ENCODE measurements at regions not wholly inside any gene's neighbourhood (a gene's known extent, or its start where the extent isn't known, plus 50 kb on each side); places are given as distances from the start of the nearest gene placed in this dataset.
"Not testable (repeated sequence)": the region's sequence is repeated elsewhere in the genome, so short reads cannot be mapped to it uniquely, and the experiment has no call there.

GRCh38 chr15:62870701-62871100, 171.8 kb upstream of the TPM1 start:
- H3K4me3 Mint-ChIP-seq; H3K4me1 Mint-ChIP-seq; H3K27me3 Mint-ChIP-seq; POLR2A ChIA-PET; H3K9me3 Mint-ChIP-seq; intact Hi-C loops (cut with micrococcal nuclease); H3K4me1 ChIP-seq (ENCODE audit: control insufficient read depth in 2 of 2, insufficient read depth in 2 of 2, low read length in 2 of 2); H3K27ac Mint-ChIP-seq; ATAC-seq; H3K36me3 ChIP-seq (ENCODE audit: control insufficient read depth in 2 of 3, insufficient read depth in 3 of 3, low read length in 3 of 3); CTCF ChIA-PET; H3K27ac ChIP-seq (ENCODE audit: low read depth, low read length); H3K9me3 ChIP-seq (ENCODE audit: control insufficient read depth in 2 of 3, low read length in 3 of 3); H3K36me3 Mint-ChIP-seq; DNase-seq; H3K4me3 ChIP-seq (ENCODE audit: low read length); H3K27me3 ChIP-seq (ENCODE audit: control insufficient read depth in 2 of 2, insufficient read depth in 2 of 2, low read length in 2 of 2): not testable (repeated sequence)

GRCh38 chr15:62873203-62873602, 169.3 kb upstream of the TPM1 start:
- no peak overlapping the region for H3K4me3 ChIP-seq (ENCODE audit: low read length)
- no peaks in the 10 kb centered on the region for H3K4me1 Mint-ChIP-seq
- peaks cover 0 to 6% (median 0%) of the 10 kb centered on the region in 11 donors for H3K9me3 Mint-ChIP-seq
- H3K27me3 Mint-ChIP-seq = peaks cover 2 to 10% (median 5%) of the 10 kb centered on the region in 5 donors
- no peak for ATAC-seq
- no peaks in the 10 kb centered on the region for H3K27me3 ChIP-seq (ENCODE audit: control insufficient read depth in 2 of 2, insufficient read depth in 2 of 2, low read length in 2 of 2)
- H3K4me3 Mint-ChIP-seq = no peak overlapping the region
- H3K4me1 ChIP-seq (ENCODE audit: control insufficient read depth in 2 of 2, insufficient read depth in 2 of 2, low read length in 2 of 2) = no peaks in the 10 kb centered on the region
- DNase-seq = no peak
- H3K9me3 ChIP-seq (ENCODE audit: control insufficient read depth in 2 of 3, low read length in 3 of 3) = no peaks in the 10 kb centered on the region
- H3K27ac ChIP-seq (ENCODE audit: low read depth, low read length) = no peak overlapping the region
- POLR2A ChIA-PET = no interaction called here
- no peak overlapping the region for H3K27ac Mint-ChIP-seq
- intact Hi-C loops (cut with micrococcal nuclease) = no loop called here
- H3K36me3 Mint-ChIP-seq = no peaks in the 10 kb centered on the region
- no peaks in the 10 kb centered on the region for H3K36me3 ChIP-seq (ENCODE audit: control insufficient read depth in 2 of 3, insufficient read depth in 3 of 3, low read length in 3 of 3)
- CTCF ChIA-PET = no interaction called here

GRCh38 chr15:62874064-62874463, 168.5 kb upstream of the TPM1 start:
- intact Hi-C loops (cut with micrococcal nuclease) = no loop called here
- CTCF ChIA-PET = no interaction called here
- peaks cover 3 to 10% (median 5%) of the 10 kb centered on the region in 5 donors for H3K27me3 Mint-ChIP-seq
- no peak overlapping the region for H3K4me3 Mint-ChIP-seq
- H3K27me3 ChIP-seq (ENCODE audit: control insufficient read depth in 2 of 2, insufficient read depth in 2 of 2, low read length in 2 of 2) = no peaks in the 10 kb centered on the region
- no peak overlapping the region for H3K4me3 ChIP-seq (ENCODE audit: low read length)
- POLR2A ChIA-PET = no interaction called here
- H3K36me3 Mint-ChIP-seq = no peaks in the 10 kb centered on the region
- no peaks in the 10 kb centered on the region for H3K9me3 ChIP-seq (ENCODE audit: control insufficient read depth in 2 of 3, low read length in 3 of 3)
- peaks cover 0 to 6% (median 0%) of the 10 kb centered on the region in 11 donors for H3K9me3 Mint-ChIP-seq
- no peaks in the 10 kb centered on the region for H3K36me3 ChIP-seq (ENCODE audit: control insufficient read depth in 2 of 3, insufficient read depth in 3 of 3, low read length in 3 of 3)
- H3K27ac Mint-ChIP-seq = no peak overlapping the region
- no peak for DNase-seq
- H3K27ac ChIP-seq (ENCODE audit: low read depth, low read length) = no peak overlapping the region
- no peaks in the 10 kb centered on the region for H3K4me1 Mint-ChIP-seq
- no peaks in the 10 kb centered on the region for H3K4me1 ChIP-seq (ENCODE audit: control insufficient read depth in 2 of 2, insufficient read depth in 2 of 2, low read length in 2 of 2)
- no peak for ATAC-seq

DNA sequence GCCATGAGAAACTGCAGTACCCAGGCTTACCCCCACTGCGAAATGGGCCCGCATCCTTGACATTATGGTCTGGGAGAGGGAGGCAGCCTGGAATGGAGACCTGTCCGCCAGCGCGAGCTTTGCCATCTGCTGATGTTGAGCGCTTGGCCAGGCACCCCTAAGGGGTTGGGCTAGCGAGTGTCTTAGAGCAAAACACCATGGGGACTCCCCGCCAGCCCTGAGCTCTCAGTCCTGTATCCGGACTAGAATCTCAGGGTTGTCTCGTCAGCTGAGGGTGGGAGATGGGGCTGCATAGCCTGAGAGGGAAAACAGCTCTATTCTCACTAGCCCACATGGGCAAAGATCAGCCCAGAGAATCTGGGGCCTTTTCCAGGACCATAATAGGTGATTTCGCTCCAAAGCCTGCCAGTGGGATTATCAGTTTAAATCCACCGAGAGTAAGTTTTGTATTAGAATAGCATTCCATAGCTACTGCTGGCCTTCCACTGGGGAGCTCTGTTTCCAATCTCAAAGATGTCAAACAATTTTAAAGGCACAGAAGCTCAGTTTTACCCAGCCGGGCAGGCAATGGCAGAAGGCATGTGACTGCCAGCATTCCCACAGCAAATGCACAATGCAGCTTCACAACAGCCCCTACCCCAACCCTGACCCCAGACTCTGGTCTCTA, 167.5 kb upstream of the TPM1 start:
- Histone ChIP-seq H3K4me3 (ENCODE audit: low read length) (no peak overlapping the region), H3K36me3 (ENCODE audit: control insufficient read depth in 2 of 3, insufficient read depth in 3 of 3, low read length in 3 of 3) (no peaks in the 10 kb centered on the region), H3K9me3 (ENCODE audit: control insufficient read depth in 2 of 3, low read length in 3 of 3) (no peaks in the 10 kb centered on the region), H3K27ac (ENCODE audit: low read depth, low read length) (no peak overlapping the region), H3K27me3 (ENCODE audit: control insufficient read depth in 2 of 2, insufficient read depth in 2 of 2, low read length in 2 of 2) (no peaks in the 10 kb centered on the region), H3K4me1 (ENCODE audit: control insufficient read depth in 2 of 2, insufficient read depth in 2 of 2, low read length in 2 of 2) (no peaks in the 10 kb centered on the region)
- ChIA-PET CTCF (interaction anchor here (0.9 kb wide), 1 partner anchor 14 kb away, joined by 3 read pairs; no protein-coding TSS in a partner anchor), POLR2A (no interaction called here)
- no peak overlapping the region for H3K27ac Mint-ChIP-seq
- no peak overlapping the region for H3K4me3 Mint-ChIP-seq
- no peak for ATAC-seq
- intact Hi-C loops (cut with micrococcal nuclease) = no loop called here
- H3K4me1 Mint-ChIP-seq = peaks cover 0 to 8% (median 5%) of the 10 kb centered on the region in 7 donors
- no peak for DNase-seq
- H3K36me3 Mint-ChIP-seq = no peaks in the 10 kb centered on the region
- H3K9me3 Mint-ChIP-seq = peaks cover 0 to 6% (median 0%) of the 10 kb centered on the region in 11 donors
- peaks cover 8 to 15% (median 10%) of the 10 kb centered on the region in 5 donors for H3K27me3 Mint-ChIP-seq

GRCh38 chr15:62875626-62876021, 166.9 kb upstream of the TPM1 start:
- Mint-ChIP-seq H3K4me3 (no peak overlapping the region), H3K27me3 (peaks cover 8 to 15% (median 11%) of the 10 kb centered on the region in 5 donors), H3K4me1 (peaks cover 0 to 9% (median 8%) of the 10 kb centered on the region in 7 donors), H3K27ac (no peak overlapping the region), H3K36me3 (no peaks in the 10 kb centered on the region), H3K9me3 (peaks cover 0 to 5% (median 0%) of the 10 kb centered on the region in 11 donors)
- Histone ChIP-seq H3K4me1 (ENCODE audit: control insufficient read depth in 2 of 2, insufficient read depth in 2 of 2, low read length in 2 of 2) (no peaks in the 10 kb centered on the region), H3K9me3 (ENCODE audit: control insufficient read depth in 2 of 3, low read length in 3 of 3) (no peaks in the 10 kb centered on the region), H3K4me3 (ENCODE audit: low read length) (no peak overlapping the region), H3K27ac (ENCODE audit: low read depth, low read length) (no peak overlapping the region), H3K36me3 (ENCODE audit: control insufficient read depth in 2 of 3, insufficient read depth in 3 of 3, low read length in 3 of 3) (no peaks in the 10 kb centered on the region), H3K27me3 (ENCODE audit: control insufficient read depth in 2 of 2, insufficient read depth in 2 of 2, low read length in 2 of 2) (no peaks in the 10 kb centered on the region)
- POLR2A ChIA-PET = no interaction called here
- CTCF ChIA-PET = interaction anchor here (0.9 kb wide), 1 partner anchor 13 kb away, joined by 3 read pairs; no protein-coding TSS in a partner anchor
- ATAC-seq (no peak), DNase-seq (no peak)
- intact Hi-C loops (cut with micrococcal nuclease) = no loop called here

GRCh38 chr15:62877276-62877857, 165.2 kb upstream of the TPM1 start:
- Histone ChIP-seq H3K4me3 (ENCODE audit: low read length) (no peak overlapping the region), H3K36me3 (ENCODE audit: control insufficient read depth in 2 of 3, insufficient read depth in 3 of 3, low read length in 3 of 3) (no peaks in the 10 kb centered on the region), H3K4me1 (ENCODE audit: control insufficient read depth in 2 of 2, insufficient read depth in 2 of 2, low read length in 2 of 2) (no peaks in the 10 kb centered on the region), H3K27ac (ENCODE audit: low read depth, low read length) (no peak overlapping the region), H3K9me3 (ENCODE audit: control insufficient read depth in 2 of 3, low read length in 3 of 3) (no peaks in the 10 kb centered on the region), H3K27me3 (ENCODE audit: control insufficient read depth in 2 of 2, insufficient read depth in 2 of 2, low read length in 2 of 2) (no peaks in the 10 kb centered on the region)
- ChIA-PET CTCF (no interaction called here), POLR2A (no interaction called here)
- Mint-ChIP-seq H3K36me3 (no peaks in the 10 kb centered on the region), H3K27ac (no peak overlapping the region), H3K27me3 (peaks cover 8 to 15% (median 11%) of the 10 kb centered on the region in 5 donors), H3K4me1 (peaks cover 0 to 9% (median 8%) of the 10 kb centered on the region in 7 donors), H3K4me3 (no peak overlapping the region), H3K9me3 (no peaks in the 10 kb centered on the region)
- no peak for ATAC-seq
- intact Hi-C loops (cut with micrococcal nuclease) = no loop called here
- no peak for DNase-seq

DNA sequence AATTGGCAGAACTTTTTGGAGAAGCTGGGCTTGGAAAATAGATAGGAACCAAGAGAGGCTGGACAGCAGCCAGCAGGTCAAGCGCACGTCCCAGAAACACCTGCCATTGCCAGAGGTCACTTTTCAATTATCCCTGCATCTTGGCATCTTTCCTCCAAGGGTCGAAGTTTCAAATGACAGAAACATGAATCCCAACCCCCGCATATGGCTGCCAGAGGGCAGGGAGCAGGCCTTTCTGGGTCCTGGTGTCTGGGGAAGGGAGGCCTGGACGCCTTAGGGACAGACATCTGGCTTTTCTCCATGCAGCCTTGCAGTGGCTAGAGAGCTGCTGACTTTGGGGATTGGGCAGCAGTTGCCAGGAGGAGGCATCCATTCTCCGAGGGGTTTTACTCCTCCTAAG, 164.5 kb upstream of the TPM1 start:
- CTCF ChIA-PET = no interaction called here
- DNase-seq (no peak), ATAC-seq (no peak)
- Histone ChIP-seq H3K9me3 (ENCODE audit: control insufficient read depth in 2 of 3, low read length in 3 of 3) (no peaks in the 10 kb centered on the region), H3K4me1 (ENCODE audit: control insufficient read depth in 2 of 2, insufficient read depth in 2 of 2, low read length in 2 of 2) (no peaks in the 10 kb centered on the region), H3K27ac (ENCODE audit: low read depth, low read length) (no peak overlapping the region), H3K27me3 (ENCODE audit: control insufficient read depth in 2 of 2, insufficient read depth in 2 of 2, low read length in 2 of 2) (no peaks in the 10 kb centered on the region), H3K4me3 (ENCODE audit: low read length) (no peak overlapping the region), H3K36me3 (ENCODE audit: control insufficient read depth in 2 of 3, insufficient read depth in 3 of 3, low read length in 3 of 3) (no peaks in the 10 kb centered on the region)
- intact Hi-C loops (cut with micrococcal nuclease) = no loop called here
- Mint-ChIP-seq H3K4me1 (peaks cover 0 to 9% (median 8%) of the 10 kb centered on the region in 7 donors), H3K4me3 (no peak overlapping the region), H3K36me3 (no peaks in the 10 kb centered on the region), H3K27ac (no peak overlapping the region), H3K27me3 (peaks cover 8 to 15% (median 11%) of the 10 kb centered on the region in 5 donors), H3K9me3 (no peaks in the 10 kb centered on the region)
- POLR2A ChIA-PET = no interaction called here

All from naive thymus-derived CD4-positive, alpha-beta T cell (primary cell).